SH-SY5Y (cell line): ENCODE measurements at regions not wholly inside any gene's neighbourhood (a gene's known extent, or its start where the extent isn't known, plus 50 kb on each side); places are given as distances from the start of the nearest gene placed in this dataset.
A peak's percentile ranks its signal among the peaks of the same experiment; 100 is the strongest.

Source experiments
- GATA2 ChIP-seq: IDR thresholded peaks from 2 replicates; pipeline ENCODE4 v1.6.1; 2011; ENCODE audit warnings: mild to moderate bottlenecking, low read depth, low read length
- GATA3 ChIP-seq: IDR thresholded peaks from 2 replicates; pipeline ENCODE4 v1.6.1; 2011; ENCODE audit warnings: low read depth, mild to moderate bottlenecking, low read length, moderate library complexity

DNA sequence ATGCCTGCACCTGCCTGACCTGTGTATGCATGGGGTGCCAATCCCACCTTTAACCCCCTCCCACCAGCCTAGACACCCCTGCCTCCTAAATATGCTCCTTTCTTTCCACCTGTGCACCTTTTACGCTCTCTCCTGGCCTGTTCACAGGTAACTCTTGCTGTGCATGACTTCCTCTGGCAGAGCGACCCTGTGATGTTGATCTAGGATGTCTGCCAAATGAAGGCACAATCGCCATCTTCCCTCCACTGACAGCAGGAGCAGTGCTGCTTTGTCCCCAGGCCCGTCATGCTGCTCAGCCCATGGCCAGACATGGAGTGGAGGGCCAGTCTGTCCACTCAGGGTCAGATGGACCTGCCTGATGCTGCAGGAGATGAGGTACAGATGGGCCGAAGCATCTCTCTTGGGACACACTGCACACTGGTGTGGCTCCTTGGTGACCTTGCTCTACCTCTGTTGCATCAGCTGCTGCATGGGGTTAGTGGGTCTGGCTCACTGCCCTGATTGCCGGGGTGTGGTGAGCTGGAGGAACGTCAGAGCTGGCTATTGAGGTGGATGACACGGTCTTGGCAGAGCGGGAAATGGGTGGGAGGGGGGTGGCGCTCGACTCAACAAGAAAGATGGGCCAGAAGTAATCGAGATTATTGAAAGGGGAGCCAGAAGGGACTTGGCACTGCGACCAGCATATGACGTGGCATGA lies 101.7 kb upstream of the PITX1 start:
- TF ChIP-seq GATA2: no peak

DNA sequence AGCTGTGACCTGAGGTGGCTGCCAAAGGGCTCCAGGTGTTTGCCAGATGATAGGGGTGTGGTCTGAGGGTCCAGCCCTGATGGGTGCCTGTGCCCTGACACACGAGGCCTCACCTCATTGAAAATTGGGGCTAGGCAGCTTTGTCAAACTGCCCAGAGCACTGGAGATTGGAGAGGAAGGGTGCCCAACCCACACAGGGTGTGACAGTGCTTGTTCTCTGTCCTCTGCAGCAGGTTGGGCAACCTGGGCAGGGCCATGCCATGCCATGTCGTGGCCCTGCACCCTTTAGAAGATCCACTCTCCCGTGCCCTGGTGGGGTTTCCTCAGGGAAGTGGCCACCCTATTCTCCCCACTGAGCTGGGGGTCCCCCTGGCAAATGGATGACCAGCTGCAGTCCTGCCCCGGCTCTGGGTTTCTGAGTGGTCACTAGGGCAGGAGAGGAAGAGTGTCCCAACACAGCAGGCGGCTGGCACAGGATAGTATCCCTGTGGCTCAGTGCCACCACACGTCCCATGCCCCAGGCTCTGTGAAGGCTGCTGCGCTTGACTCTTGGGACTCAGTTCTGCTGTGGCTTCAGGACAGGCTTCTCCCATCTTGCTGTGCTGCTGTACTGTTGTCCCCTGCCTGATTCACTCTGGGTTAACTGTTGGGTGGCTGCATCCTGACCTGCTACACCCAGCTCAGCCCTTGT lies 100.8 kb upstream of the PITX1 start:
- TF ChIP-seq GATA2 (no peak), GATA3 (no peak)

DNA sequence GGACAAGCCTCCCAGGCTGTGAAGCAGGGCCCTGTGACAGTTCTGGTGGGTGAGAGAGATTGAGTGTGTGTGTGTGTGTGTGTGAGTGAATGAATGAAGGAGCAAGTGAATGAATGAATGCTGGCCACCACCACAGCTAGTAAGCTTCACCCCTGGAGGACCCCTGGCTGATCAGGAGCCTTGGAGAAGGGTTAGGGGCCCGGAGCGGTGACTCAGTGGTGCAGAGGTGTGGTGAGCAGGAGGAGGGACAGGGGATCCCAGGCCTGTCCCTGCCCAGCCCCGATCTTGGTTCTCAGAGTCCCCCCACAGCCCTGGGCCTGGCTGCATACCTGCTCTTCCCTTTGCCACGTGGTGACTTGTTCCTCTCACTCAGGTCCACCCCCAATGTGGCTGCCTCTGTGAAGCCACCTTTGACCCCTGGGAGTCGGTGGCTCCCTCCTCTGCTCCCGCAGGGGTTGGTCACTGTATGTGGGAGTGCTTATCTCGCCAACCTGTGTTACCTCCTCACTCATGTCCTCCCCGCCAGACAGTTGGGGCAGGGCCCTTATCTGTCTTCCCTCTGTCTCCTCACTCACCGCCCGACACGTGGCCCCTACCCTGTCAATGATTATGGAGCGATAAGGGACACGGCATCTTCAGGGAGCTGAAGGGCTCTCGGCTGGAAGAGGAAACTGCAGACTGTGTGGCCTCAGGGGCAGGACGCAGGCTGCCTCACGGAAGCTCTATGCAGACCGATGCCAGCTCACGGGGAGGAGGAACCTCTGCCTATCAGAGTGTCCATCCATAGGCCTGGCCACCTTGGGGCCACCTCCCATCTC lies 99.9 kb upstream of the PITX1 start:
- TF ChIP-seq GATA2: no peak
- no peak for TF ChIP-seq GATA3

DNA sequence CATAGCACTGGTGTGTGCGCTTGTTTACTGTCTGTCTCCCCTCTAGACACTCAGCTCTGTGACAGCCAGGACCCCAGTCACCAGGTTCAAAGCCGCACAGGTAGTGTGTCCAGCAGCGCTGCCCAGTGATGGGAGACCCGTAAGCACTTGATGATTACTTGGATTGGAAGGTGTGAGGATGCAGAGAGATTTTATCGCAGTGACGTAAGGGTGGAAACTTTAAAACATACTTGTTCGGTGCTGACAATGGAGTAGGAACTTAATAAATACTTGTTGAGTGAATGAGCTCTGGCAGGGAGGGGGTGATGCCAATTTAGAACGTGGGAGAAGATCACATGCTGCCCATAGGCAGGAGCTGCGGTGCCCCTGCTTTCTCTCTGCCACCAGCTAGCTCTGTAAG lies 99.2 kb upstream of the PITX1 start:
- no peak for TF ChIP-seq GATA2
- TF ChIP-seq GATA3: no peak

DNA sequence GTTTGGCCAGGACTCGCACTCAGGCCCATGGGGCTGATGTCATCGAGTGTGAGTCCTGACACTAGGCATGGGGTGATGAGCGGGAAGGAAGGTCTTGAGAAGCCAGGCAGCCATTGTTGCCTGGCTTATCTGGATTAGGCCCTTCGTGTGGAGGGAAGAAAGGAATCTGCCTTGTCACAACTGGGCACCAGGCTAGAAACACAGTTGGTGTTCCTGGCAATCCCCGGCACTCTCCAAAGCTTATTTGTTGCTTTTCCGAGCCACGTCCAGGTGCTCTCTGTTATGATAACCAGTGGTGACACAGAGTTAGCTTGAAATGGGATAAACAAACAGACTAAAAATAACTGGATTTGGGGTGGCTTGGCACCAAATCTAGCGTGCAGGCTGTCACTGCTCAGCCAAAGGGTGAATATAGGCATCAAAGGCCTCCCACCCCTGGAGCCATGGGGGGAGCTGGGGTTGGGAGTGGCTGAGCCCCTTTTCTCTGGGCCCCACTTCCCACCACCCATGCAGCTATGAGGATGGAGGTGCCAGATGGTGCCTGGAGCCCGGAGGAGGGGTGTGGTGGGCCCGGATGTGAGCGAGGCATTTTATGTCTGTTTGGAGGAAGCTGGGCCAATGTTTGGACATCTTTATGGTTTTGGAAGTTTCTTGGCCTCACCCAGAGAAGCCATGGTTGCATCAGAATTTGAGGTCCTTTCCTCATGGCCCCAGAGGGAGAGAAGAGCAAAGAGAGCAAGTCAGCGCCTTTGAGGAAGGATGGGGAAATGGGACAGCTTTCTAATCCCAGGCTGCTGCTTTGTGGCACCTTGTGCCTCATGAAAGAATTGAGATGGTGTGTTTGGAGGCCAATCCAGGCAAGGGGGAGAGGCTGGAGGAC lies 98.0 kb upstream of the PITX1 start:
- TF ChIP-seq GATA2: no peak
- no peak for TF ChIP-seq GATA3

DNA sequence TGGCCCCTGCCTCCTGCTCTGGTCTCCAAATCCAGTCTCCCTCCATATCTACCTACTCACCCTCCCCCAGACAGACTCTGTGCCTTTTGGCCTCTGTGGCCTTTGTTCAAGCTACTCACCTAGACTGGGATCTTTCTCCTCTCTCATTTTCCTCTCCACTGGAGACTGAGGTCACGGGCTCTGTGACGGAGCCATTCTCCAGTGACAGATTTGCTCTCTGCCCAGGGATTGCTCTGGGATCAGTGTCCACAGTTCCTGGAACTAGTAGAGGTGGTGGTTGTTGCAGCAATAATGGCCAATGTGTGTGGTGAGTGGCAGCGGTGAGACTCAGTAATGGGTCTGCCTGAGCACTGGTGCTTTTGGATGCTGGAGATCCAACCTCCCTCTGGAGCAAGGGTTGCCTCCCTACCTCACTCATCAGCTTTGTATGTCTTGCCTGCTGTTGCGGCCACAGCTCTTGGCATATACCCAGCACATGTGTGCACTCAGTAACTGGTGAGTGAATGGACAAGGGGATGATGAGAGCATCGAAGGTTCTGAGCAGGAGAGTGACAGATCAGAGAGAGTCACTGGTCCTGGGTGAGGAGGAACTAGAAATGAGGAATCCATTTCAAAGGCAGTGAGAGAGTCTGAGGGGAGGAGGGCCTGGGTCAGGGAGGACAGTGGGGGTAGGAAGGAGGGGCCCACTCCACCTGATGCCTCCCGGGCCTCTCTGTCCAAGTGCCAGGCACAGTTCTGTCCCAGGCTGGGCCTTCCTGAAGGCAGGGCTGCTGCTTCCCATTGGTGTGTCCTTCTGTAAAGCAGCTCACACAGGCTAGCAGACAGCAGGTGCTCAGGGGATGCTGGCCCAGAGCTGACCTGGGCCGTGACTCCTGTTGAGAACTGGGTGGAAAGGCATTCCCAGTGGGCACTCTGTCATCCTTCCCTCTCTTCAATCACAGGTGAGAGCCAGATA lies 96.5 kb upstream of the PITX1 start:
- TF ChIP-seq GATA3: no peak
- no peak for TF ChIP-seq GATA2

DNA sequence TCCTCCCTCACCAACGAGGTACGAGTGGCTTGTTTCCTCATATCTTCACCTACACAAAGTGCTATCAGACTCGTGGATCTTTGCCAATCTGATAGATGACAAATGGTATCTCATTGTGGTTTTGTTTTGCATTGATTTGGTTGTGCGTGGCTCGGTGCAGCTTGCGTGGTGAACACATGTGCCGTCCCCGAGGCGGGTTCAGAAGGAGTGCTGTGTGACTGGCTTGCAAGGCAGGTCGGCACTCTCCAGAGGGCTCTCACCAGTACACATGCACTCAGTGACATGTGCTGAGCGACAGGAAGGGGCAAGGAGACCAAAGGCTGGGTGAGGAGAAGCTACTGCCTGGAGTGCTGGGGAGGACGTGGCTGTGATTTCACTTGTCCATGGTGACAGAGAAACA lies 95.3 kb upstream of the PITX1 start:
- TF ChIP-seq GATA3: no peak
- no peak for TF ChIP-seq GATA2

DNA sequence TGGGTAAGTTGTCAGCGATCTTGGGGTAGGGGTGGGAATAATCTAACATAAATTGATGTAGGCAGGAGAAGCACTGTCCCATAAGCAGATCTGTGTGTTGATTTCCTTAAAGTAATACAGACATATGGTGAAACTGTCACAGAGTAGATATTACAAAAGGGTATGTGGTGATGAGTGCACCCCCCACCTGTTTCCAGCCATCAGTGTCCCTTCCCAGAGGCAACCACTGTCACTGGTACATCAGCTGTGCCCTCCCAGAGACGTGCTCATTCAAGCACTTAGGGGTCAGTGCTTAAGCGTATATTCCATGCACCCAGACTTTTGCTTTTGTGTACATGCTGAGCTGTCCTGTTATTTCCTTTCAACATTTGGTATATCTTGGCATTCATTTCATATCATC lies 94.3 kb upstream of the PITX1 start:
- no peak for TF ChIP-seq GATA3
- TF ChIP-seq GATA2: no peak

DNA sequence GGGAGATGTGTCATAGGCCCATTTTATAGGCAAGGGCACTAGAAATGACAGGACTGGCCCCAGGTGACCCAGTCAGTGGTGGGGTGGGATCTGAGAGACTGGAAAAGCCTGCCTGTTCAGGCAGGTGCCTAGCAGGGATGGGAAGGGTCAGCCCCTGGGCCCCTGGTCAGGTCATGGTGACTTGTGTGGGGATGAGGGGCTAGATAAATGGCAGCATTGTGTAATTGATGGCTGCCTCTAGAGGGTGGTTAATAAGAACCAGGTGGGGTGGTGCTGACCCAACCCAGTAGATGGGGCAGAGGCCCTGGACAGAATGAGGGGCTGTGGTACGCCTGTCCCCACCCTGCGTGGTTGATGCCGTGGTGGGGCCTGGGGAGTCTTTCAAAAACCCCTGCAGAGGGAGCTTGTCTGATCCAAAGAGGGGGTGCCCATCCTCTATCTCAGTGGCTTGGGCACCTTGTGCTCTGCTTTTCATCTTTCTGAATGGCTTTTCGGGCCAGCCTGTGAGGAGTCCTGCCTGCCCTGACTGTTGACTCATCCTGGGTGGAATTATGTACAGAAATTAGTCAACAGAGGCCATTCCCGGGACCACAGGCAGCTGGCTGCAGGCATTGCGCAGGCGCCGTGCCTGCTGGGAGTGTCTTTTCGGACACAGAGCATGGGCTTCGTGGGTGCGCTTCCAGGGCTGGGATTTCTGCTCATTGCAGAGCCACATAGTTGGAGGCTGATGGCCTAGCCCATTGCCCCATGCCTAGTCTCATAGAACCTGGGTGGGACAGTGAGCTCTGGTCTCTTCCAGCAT lies 93.6 kb upstream of the PITX1 start:
- TF ChIP-seq GATA2 (no peak), GATA3 (no peak)

DNA sequence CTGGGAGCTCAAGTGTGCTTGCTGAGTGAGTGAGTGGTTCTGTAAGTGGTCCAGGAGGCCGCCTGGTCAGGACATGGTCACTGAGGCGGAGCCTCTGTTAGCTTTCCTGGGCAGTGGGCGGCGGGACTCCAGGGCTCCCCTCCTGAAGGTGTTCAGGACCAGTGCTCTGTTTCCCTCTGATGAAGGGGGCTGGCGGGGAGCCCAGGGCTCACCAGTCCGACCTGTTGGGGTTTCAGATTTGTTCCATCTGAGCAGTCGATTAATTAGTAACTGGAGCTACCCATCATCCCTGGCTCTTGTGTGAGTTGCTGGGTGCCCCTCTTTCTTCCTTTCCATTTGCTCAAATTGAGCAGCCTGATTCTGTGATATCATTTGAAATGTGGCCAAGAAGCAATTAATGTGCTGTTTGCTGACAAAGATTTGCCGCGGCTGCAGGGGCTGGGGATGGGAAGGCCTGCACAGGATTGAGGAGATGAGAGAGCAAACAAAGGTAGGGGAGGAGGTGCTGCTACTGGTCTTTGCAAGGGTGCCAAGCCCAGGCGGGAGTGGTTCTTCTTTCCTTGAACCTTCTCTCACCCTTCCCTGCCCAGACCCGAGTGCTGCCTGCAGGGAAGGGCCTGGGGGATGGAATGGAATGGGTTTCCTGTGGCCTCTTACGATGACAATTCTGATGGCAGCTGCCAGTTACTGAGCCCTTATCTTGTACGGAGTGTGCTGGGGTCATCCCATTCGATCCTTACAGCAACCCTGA lies 92.8 kb upstream of the PITX1 start:
- TF ChIP-seq GATA3 (no peak), GATA2 (no peak)

DNA sequence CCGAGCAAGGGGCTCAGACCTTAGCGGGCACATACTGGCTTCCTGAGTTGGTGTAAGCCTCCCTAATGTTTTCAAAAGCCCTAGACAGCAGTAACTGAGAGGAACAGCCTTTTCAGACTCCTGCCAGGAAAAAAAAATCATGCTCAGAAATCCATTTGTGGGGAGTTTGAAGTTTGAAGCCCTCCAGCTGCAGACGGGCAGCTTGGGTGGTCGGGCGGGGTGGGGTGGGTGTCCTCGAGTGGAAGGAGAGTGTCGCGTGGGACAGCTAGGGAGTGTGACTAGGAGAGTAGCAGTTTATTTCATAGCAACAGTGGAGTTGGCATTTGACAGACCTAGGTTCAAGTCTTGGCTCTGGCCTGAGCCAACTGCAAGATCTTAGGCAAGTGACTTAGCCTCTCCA lies 90.7 kb upstream of the PITX1 start:
- TF ChIP-seq GATA2 (no peak), GATA3 (no peak)

DNA sequence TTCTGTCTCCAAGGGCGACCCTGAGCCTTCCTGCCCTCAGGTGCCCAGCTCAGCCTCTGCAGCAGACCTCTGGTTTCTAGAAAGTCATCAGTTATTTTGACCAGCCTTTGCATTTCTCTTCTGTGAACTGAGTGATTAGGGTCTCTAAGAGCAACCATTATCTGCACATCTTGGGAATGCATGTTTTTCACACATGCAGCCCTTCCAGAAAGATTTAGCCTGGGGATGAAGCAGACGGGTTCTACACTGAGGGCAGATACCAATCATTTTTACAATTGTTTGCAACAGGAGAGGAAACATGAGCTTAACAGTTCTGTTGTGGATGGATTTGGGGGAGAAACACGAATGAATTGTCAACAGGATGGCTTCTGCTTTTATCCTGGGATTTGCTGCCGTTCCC lies 90.1 kb upstream of the PITX1 start:
- TF ChIP-seq GATA3 (no peak), GATA2 (peak; percentile 71)
